ENCODE measurements at regions not wholly inside any gene's neighbourhood (a gene's known extent, or its start where the extent isn't known, plus 50 kb on each side); places are given as distances from the start of the nearest gene placed in this dataset.

GRCh38 chr2:56676966-56677365, 493.2 kb downstream of the CCDC85A start:
- TF ChIP-seq YEATS2 (CRISPR knock-in tag; IDR thresholded peaks at IDR 0.05; ENCODE audit: borderline replicate concordance) (no peak), ATF7 (IDR thresholded peaks at IDR 0.05) (no peak), ATF7 (CRISPR knock-in tag; IDR thresholded peaks at IDR 0.05) (no peak), POLR2A (IDR thresholded peaks at IDR 0.05; ENCODE audit: insufficient read depth in 1 of 2, low read depth in 2 of 2, low read length in 2 of 2) (no peak), NONO (IDR thresholded peaks at IDR 0.05) (no peak), NONO (CRISPR knock-in tag; conservative IDR thresholded peaks at IDR 0.05) (no peak), HOXA5 (CRISPR knock-in tag; IDR thresholded peaks at IDR 0.05) (no peak), PBX3 (CRISPR knock-in tag; IDR thresholded peaks at IDR 0.05; ENCODE audit: borderline replicate concordance) (no peak), ZNF280D (CRISPR knock-in tag; IDR thresholded peaks at IDR 0.05) (no peak), POLR2AphosphoS5 (IDR thresholded peaks at IDR 0.05; ENCODE audit: low read depth, low read length) (no peak), FOXA3 (CRISPR knock-in tag; IDR thresholded peaks at IDR 0.05) (no peak)
